Adrenal gland (tissue), 9 donors: ENCODE measurements at regions not wholly inside any gene's neighbourhood (a gene's known extent, or its start where the extent isn't known, plus 50 kb on each side); places are given as distances from the start of the nearest gene placed in this dataset.

Source experiments
- DNase-seq, 7 donors: peaks; one replicate each; pipeline ENCODE4 v3.0.0-alpha.2; 2019 to 2020
- H3K27ac ChIP-seq, 5 donors: fragments of 200-600 bp; sonication (generic) in 4 of 5; 1 replicate in 3 of 5; 2 replicates in 2 of 5; pipeline versions ENCODE4 v1.5.1 to v1.8.0; 2016 to 2020; ENCODE audit warnings: mild to moderate bottlenecking in 1 of 5
- H3K27me3 ChIP-seq: fragments of 200-600 bp; 2 replicates; pipeline ENCODE4 v1.8.0; 2021
- H3K36me3 ChIP-seq, 2 donors: fragments of 200-600 bp; replicated peaks in 1 of 2; 1 replicate in 1 of 2; 2 replicates in 1 of 2; pipeline versions ENCODE4 v1.5.1 to v1.8.0; 2018 to 2022
- H3K4me1 ChIP-seq, 2 donors: fragments of 200-600 bp; replicated peaks in 1 of 2; 1 replicate in 1 of 2; 2 replicates in 1 of 2; pipeline versions ENCODE4 v1.5.1 to v1.8.0; 2018 to 2021
- H3K4me3 ChIP-seq, 4 donors: fragments of 200-600 bp; sonication (generic) in 3 of 4; one replicate each; pipeline ENCODE4 v1.5.1; 2016 to 2018
- H3K9me3 ChIP-seq, 3 donors: fragments of 200-600 bp; sonication (generic) in 1 of 3; replicated peaks in 1 of 3; 1 replicate in 2 of 3; 2 replicates in 1 of 3; pipeline versions ENCODE4 v1.5.1 to v1.8.0; 2016 to 2021
- POLR2A ChIP-seq, 2 donors: fragments of 450-650 bp; IDR thresholded peaks; one replicate each; pipeline ENCODE4 v1.6.1; 2017; ENCODE audit warnings: antibody characterized with exemption in 2 of 2, mild to moderate bottlenecking in 2 of 2, moderate library complexity in 1 of 2
- WGBS, 4 donors: extraction: QIAGEN DNeasy Blood & Tissue Kit in 2 of 4; methylation state at CpG; one replicate each; pipeline versions ENCODE4 v1.1.5 to v1.1.7; 2013 to 2017; 5-methylcytosine and 5-hydroxymethylcytosine counted together
- intact Hi-C, 2 donors: fragments of 100-400 bp; cut with DNase I; formaldehyde crosslinking; loops; one replicate each; pipeline versions ENCODE4 v1.14.1 to v1.15.0; 2022 to 2023
- TF ChIP-seq, protein P1 (sequence below), 6 experiments: fragments of 450-650 bp in 4 of 6; fragments of 200-600 bp in 2 of 6; sonication (generic) in 1 of 6; IDR thresholded peaks; 1 replicate in 5 of 6; 2 replicates in 1 of 6; pipeline versions ENCODE4 v1.5.1 to v1.8.0; 2016 to 2021; ENCODE audit warnings: antibody characterized with exemption in 6 of 6, mild to moderate bottlenecking in 2 of 6, moderate library complexity in 1 of 6
- donor health status: healthy with polysubstance abuse.
- donor health status: Bipolar disorder and iron deficiency.
- donor health status: DM: yes; HTN: yes; CAD: no.
- donor health status: DM: no; HTN: no; CAD: no.
- donor health status: DM: no; HTN: no; CAD: no.

DNA sequence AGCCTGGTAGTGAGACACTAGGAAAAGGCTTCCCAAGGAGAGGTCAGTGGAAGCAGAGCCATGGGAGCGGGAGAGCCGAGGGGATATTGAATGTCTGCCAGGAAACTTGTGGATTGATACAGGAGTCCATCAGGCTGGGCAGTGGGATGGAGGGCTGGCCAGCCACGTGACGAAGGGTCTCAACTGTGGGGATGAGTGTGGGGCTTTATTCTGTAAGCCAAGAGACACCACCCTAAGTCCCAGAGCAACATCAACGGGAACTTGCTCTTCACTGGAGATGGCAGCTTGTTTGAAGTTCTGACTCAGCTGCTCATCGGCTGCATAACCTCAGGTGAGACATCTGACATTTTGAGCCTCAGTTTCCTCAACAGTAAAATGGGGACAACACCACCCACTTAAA is 197.8 kb downstream of the VRK1 start:
- TF ChIP-seq, protein P1, sequence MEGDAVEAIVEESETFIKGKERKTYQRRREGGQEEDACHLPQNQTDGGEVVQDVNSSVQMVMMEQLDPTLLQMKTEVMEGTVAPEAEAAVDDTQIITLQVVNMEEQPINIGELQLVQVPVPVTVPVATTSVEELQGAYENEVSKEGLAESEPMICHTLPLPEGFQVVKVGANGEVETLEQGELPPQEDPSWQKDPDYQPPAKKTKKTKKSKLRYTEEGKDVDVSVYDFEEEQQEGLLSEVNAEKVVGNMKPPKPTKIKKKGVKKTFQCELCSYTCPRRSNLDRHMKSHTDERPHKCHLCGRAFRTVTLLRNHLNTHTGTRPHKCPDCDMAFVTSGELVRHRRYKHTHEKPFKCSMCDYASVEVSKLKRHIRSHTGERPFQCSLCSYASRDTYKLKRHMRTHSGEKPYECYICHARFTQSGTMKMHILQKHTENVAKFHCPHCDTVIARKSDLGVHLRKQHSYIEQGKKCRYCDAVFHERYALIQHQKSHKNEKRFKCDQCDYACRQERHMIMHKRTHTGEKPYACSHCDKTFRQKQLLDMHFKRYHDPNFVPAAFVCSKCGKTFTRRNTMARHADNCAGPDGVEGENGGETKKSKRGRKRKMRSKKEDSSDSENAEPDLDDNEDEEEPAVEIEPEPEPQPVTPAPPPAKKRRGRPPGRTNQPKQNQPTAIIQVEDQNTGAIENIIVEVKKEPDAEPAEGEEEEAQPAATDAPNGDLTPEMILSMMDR (IDR thresholded peaks at IDR 0.05), result no peak
- 76 to 85% (median 81%) methylated on average over 6 of the region's 6 CpGs for WGBS, 4 donors
- Histone ChIP-seq H3K4me3 (no peak overlapping the region), H3K9me3 (no peaks in the 10 kb centered on the region), H3K27ac (no peak overlapping the region), H3K27me3 (no peaks in the 10 kb centered on the region), H3K36me3 (no peaks in the 10 kb centered on the region), H3K4me1 (no peaks in the 10 kb centered on the region)
- DNase-seq, result no peak
- intact Hi-C loops, result no loop called here

DNA sequence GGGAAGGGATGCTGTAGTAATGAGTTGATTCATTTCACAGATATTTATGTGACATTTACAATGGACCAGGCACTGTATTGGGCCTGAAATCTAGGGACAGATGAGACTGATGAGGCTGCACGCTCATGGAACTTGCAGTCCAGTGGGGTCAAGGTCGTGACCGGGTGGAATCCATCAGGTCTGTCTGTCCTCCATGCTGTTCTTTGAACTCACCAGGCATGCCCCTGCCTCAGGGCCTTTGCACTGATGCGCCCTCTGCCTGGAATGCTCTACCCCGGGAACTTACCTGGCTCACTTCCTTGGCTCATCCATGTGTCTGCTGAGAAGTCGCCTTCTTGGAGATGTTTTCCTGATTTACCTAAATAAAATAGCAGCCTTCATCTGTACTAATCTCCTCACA is 200.1 kb downstream of the VRK1 start:
- no peaks in the 10 kb centered on the region for H3K27me3 ChIP-seq
- H3K27ac ChIP-seq, result no peak overlapping the region

DNA sequence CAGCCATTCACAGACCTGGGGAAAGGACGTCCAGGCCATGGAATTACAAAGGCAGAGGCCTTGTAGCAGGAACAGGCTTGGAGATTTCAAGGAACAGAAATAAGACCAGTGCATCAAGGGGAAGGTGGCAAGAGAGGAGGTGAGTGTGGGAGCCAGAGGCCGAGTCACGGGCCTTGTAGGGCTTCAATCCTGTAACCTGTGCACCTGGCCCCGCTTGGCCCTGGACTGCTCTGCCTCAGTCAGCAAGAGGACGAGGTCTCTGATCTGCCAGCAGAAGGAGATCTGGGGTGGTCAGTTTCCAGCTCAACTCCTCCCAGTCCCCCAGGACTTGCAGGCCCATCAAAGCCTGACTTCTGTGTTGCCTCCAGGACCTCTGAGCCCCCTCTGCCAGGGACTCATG is 200.8 kb downstream of the VRK1 start:
- H3K4me1 ChIP-seq, result no peaks in the 10 kb centered on the region
- H3K9me3 ChIP-seq, result no peaks in the 10 kb centered on the region
- WGBS, 4 donors, result 63 to 86% (median 81%) methylated on average over 2 to 5 of the region's 5 CpGs
- H3K36me3 ChIP-seq, result no peaks in the 10 kb centered on the region
- H3K27me3 ChIP-seq, result no peaks in the 10 kb centered on the region
- TF ChIP-seq, protein P1 (IDR thresholded peaks at IDR 0.05), result no peak
- no peak for TF ChIP-seq POLR2A (IDR thresholded peaks at IDR 0.05)
- intact Hi-C loops, result no loop called here
- H3K27ac ChIP-seq, result no peak overlapping the region
- no peak for DNase-seq
- no peak overlapping the region for H3K4me3 ChIP-seq

More for the DNA sequence above, 200.1 kb downstream of the VRK1 start:
- intact Hi-C loops, result no loop called here
- H3K4me1 ChIP-seq, result no peaks in the 10 kb centered on the region
- DNase-seq, result no peak
- no peaks in the 10 kb centered on the region for H3K36me3 ChIP-seq
- no peak overlapping the region for H3K4me3 ChIP-seq
- 70 to 73% (median 71%) methylated on average over 6 of the region's 6 CpGs for WGBS, 4 donors
- TF ChIP-seq, protein P1 (IDR thresholded peaks at IDR 0.05), result no peak
- no peak for TF ChIP-seq POLR2A (IDR thresholded peaks at IDR 0.05)
- no peaks in the 10 kb centered on the region for H3K9me3 ChIP-seq

DNA sequence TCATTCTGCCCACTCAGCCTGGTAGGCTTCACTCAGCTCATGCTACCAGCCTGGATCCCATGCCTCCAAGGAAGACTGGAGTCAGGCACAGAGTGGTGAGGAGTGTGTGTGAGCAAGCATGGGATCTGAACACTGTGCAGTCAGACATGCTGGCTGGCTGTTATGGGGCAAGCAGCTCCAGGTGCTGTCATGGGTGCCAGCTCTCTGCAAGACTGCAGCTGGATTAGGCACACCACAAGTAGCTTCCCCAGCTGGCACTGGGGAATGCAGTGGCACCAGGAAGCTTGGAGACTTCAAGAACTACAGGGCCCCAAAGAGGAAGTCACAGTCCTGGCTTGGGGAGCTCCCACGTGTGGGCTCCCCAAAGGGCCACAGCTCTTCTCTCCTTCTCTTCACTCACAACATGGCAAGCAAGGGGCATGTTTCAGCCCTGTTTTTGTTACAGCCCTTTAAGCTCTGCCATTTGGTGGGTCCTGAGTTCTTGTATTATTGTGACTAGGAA is 202.5 kb downstream of the VRK1 start:
- intact Hi-C loops, result no loop called here
- H3K9me3 ChIP-seq, result no peaks in the 10 kb centered on the region
- H3K4me3 ChIP-seq, result no peak overlapping the region
- 33 to 71% (median 53%) methylated on average over 1 of the region's 1 CpG for WGBS, 4 donors
- no peak for DNase-seq
- no peaks in the 10 kb centered on the region for H3K4me1 ChIP-seq
- no peak overlapping the region for H3K27ac ChIP-seq
- no peaks in the 10 kb centered on the region for H3K36me3 ChIP-seq
- H3K27me3 ChIP-seq, result no peaks in the 10 kb centered on the region
- TF ChIP-seq POLR2A (IDR thresholded peaks at IDR 0.05), result no peak
- TF ChIP-seq, protein P1 (IDR thresholded peaks at IDR 0.05), result no peak
